Stromal cell of bone marrow (primary cell): ENCODE measurements at regions not wholly inside any gene's neighbourhood (a gene's known extent, or its start where the extent isn't known, plus 50 kb on each side); places are given as distances from the start of the nearest gene placed in this dataset.
"Not testable (repeated sequence)": the region's sequence is repeated elsewhere in the genome, so short reads cannot be mapped to it uniquely, and the experiment has no call there.

Experiments
- DNase-seq: peaks from one replicate; pipeline ENCODE4 v3.0.0-alpha.2; 2012; ENCODE audit warnings: low read depth

DNA sequence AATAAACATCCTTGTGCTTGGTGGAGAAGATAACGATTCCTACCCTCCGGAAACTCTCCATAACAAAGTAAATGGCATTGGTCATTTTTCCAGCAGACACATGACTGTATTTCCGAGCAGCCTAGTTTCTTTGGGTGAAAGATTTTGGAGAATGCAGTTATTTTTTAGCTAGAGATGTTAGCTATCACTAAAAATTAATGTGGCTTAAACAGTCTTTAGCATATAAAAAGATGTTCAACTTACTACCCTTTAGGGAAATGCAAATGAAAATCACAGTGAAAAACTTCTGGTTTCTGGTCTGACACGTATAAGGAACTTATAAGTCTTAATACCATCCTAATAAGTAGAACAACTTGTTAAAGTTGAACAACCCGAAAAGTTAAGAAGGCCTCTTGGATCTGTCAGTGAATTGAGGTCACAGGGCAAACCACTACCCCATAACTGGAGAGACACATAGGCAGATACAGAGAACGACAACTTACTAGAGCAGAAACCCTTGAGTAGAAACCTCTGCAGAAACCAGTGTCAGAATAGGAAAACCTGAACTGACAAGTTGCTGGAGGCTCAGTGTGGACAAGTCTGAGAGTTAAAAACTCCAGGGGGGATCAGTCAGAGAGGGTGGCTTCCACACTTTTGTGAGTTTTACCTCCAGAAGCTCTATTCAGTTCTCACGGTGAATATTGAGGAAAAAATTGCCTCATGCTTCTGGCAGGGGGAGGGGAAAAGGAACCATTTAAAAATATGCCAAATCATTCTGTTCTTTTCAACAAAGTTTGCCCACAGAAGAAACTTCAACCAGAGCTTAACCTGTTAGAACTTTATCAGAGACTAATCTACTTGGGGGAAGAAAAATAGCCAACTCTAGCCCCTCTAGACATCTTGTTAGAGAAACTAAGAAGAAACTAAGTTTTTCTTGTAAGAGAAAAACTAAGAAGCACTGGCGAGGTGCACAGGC is 325.2 kb upstream of the RPS23 start:
- DNase-seq = no peak

GRCh38 chr5:82601861-82602260 is 323.7 kb upstream of the RPS23 start:
- no peak for DNase-seq

DNA sequence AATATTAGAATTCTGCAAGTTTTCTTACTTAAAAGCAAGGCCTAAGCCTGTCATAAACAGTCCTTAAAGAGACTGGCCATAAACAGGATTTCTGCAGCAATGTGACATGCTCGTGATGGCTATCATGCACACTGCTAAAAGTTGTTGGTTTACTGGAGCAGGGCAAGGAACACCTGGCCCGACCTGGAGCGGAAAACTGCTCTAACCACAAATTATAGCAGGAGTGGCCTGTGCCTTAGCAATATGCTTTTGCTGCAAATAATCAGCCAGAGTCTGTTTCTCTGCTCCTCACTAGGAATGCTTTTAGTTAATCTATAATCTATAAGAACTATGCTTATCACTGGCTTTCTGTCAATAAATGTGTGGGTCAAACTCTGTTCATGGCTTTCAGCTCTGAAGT is 322.9 kb upstream of the RPS23 start:
- no peak for DNase-seq

DNA sequence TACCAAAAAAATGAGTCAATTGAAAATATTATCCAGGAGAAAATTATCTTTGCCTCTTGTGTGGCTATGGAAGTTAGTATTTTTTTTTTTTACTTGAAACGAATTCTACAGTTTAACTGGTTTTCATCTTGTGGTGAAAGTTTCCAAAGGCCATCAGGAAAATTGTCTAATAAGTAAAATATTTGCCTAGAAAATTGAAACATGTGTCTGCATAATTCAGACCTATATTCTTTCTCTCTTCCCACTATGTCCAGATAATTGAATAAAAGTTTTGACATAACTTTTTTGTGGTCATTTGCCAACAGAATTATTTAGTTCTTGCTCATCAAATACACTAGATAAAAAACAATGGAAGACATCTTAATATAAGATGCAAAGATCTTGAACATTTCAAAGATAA is 321.5 kb upstream of the RPS23 start:
- DNase-seq = no peak

GRCh38 chr5:82599030-82599429 is 320.9 kb upstream of the RPS23 start:
- DNase-seq = no peak

GRCh38 chr5:82597437-82597836 is 319.3 kb upstream of the RPS23 start:
- DNase-seq = no peak

GRCh38 chr5:82596451-82596850 is 318.3 kb upstream of the RPS23 start:
- no peak for DNase-seq

GRCh38 chr5:82595113-82595512 is 317.0 kb upstream of the RPS23 start:
- no peak for DNase-seq

GRCh38 chr5:82594097-82594496 is 315.9 kb upstream of the RPS23 start:
- no peak for DNase-seq

DNA sequence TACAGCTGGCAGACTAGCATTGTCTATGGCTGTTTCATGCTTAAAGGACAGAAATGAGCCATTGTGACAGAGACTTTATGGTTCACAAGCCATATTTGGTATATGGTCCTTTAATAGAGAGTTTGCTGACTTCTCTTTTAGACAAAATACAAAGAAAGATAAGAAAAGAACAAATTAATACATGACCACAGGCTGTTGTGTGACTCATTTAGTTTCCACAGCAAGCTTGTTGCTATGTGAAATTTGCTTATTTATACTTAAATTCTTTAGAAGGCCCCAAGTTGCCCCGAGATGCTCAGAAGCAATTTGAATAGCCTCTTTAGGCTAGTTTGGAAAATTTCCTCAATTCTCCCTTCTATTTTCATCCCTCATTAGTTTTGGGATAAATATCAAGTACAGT is 315.3 kb upstream of the RPS23 start:
- DNase-seq = peak; percentile 40

DNA sequence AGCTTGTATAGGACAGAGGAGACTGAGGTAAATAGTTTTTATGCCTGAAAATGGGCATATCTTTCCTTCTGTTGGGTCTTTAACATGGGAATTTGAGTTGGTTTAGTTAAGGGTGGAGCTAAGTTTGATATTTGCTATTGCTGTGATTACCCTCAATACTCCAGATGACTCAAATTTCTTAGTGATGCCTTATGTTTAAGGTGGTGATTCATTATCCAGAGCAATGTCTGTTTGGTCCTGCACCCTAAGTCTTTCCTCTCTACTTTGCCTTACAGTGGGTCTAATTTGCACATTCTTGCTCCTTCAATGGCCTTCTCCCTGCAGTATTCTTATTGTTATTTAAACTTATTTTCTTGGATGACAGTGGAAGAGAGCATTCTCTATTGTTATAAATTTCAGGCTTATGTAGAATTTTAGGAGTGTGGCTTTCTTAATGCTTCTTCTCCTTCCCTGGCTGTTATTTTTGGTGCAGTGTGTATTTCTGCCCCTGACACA is 312.9 kb upstream of the RPS23 start:
- no peak for DNase-seq

DNA sequence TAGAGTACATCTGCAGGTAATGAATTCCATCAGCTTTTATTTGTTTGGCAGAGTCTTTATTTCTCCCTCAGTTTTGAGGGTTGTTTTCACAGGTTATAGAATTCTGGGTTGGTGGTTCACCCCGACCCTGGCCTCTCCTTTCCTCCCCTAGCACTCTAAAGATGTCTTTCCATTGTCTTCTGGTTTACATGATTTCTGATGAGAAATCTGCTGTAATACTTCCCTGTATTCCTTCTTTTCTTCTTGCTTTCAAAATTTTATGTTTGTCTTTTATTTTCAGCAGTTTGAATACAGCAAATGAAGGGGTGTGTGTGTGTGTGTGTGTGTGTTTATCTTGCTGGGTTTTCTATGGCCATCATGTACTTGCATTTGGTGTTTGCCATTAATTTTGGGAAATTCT is 312.0 kb upstream of the RPS23 start:
- DNase-seq = no peak

DNA sequence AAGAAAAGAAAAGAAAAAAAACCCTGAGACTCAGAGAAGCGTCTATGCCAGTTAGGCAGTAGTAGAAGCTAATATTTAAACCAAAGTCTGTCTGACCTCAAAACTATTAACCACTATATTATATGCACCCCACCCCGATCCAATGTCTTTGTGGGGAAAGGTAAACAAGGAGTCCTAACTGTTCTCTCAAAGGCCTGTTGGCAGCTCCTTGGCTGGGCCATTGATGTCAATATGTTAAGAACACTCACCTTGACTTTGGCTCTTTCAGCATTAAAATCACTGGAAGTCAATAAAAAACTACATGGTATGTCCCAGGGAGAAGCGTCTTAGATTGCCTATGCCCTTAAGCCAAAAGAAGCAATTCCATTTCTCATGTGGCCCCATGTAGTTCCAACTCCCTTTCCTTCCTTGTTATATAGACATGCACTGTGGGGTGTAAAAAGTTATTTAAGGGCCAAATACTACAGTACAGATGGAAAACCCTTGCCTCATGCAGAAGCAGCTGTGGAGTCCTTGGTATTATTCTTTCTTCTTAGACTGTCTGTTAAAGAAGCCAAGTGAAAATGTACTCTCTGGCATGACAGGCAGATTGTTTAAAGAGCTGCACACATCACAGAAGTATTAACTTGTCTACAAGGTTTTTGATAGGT is 308.6 kb upstream of the RPS23 start:
- no peak for DNase-seq

GRCh38 chr5:82586181-82586580 is 308.0 kb upstream of the RPS23 start:
- no peak for DNase-seq

GRCh38 chr5:82584631-82585030 is 306.5 kb upstream of the RPS23 start:
- no peak for DNase-seq

- DNase-seq = not testable (repeated sequence)
Observed at GRCh38 chr5:82583331-82583730, 305.2 kb upstream of the RPS23 start.

DNA sequence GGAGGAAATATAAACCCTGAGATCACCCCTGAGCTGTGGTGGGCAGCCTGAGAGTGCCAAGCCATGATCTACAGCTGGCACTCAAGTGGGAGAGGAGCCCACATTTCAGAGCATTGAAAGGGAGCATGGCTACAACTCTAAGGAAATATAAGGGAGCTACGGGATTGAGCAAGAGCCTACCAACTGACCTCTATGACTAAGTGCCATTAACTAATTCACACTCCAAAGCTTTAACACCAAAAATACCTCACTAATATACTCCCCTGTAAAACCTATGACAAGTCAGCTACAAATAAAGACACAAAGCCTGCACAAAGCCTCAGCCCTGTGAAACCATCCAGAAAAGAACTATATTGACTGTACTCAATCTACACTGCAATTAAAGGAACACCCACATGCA is 286.8 kb upstream of the RPS23 start:
- no peak for DNase-seq

- DNase-seq = no peak
Observed at GRCh38 chr5:82563745-82564144, 285.6 kb upstream of the RPS23 start.

DNA sequence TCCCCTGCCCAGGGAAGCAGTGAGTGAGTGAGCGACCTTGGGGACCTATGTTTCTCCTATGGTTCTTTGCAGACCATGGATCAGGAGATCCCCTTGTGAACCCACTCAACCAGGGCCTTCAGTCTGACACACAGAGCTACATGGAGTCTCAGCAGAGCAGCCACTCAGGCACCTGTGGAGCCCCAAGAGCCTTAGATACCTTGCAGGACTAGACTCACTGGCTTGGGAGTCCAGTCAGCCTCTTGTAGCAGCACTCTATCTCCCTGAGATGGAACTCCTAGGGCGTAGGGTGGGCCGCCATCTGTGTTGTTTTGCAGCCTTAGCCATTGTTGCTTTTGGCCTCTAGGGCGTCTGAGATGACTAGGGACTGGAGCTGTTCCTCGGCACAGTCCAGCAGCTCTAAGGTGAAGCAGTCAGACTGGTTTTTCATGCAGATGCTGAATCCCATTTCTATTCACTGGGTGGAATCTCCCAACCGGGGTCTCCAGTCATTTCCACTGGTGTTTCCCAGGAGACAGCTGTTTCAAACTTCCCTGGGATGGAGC is 284.6 kb upstream of the RPS23 start:
- DNase-seq = no peak

DNA sequence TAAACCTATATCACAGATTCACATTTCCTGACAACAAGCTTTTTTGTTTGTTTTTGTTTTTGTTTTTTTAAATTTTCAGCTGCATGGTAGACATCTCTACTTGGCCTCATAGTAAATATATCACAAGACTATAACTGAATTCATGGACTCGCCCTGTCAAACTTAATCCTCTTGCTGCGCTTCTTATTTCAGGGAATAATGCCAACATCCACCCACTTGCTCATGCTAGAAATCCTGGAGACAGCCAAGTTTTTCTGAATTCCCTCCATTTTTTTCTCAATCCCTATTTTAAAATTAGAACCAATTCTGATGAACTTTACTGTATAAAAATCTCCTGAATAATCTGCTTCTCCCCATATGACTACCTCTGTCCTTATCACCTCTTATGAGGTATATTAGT is 283.6 kb upstream of the RPS23 start:
- no peak for DNase-seq

- no peak for DNase-seq
Observed at GRCh38 chr5:82560969-82561368, 282.8 kb upstream of the RPS23 start.

- DNase-seq = no peak
Observed at GRCh38 chr5:82560561-82560960, 282.4 kb upstream of the RPS23 start.

DNA sequence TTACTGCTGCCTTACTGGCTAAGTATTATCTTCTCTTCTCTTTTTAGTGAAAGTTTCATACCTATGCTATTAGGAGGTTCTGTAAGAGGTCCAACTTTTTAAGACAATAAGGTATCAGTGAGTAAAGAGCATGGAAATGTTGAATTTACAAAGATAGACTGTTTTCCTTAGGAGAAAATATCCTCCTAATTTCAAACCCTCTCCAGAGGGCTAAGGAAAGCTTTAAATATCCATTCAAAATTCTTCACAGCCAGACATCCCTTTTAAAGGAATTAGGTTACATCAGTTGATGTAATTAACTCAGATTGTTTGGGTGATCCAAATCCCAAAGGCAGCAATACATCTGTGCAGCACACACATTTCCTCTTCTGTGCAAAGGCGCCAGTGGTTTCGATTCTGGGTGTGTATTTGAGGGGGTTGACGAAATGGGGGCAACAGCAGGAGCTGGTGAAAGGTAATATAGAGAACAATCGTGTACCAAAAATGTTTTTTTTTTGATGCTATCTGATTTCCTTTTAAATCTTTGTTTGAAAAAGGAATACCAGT is 273.8 kb upstream of the RPS23 start:
- DNase-seq = no peak
